GM12864 (cell line): ENCODE measurements at regions not wholly inside any gene's neighbourhood (a gene's known extent, or its start where the extent isn't known, plus 50 kb on each side); places are given as distances from the start of the nearest gene placed in this dataset.

Experiments
- DNase-seq: peaks from one replicate; pipeline ENCODE4 v3.0.0-alpha.2; 2011; ENCODE audit warnings: low read depth
- H3K4me3 ChIP-seq: 2 replicates; pipeline ENCODE4 v1.5.1; 2011; ENCODE audit warnings: mild to moderate bottlenecking, low read depth, low read length, control low read depth
- CTCF ChIP-seq: IDR thresholded peaks from 2 replicates; pipeline ENCODE4 v1.5.1; 2011; ENCODE audit warnings: low read depth, mild to moderate bottlenecking, moderate library complexity, low read length, control low read depth, inconsistent platforms; ENCODE audit errors: missing control alignments

- H3K4me3 ChIP-seq, result no peak overlapping the region
- no peak for DNase-seq
- no peak for TF ChIP-seq CTCF
These were observed 92.4 kb upstream of the PJA1 start for GRCh38 chrX:69257499-69258127.

DNA sequence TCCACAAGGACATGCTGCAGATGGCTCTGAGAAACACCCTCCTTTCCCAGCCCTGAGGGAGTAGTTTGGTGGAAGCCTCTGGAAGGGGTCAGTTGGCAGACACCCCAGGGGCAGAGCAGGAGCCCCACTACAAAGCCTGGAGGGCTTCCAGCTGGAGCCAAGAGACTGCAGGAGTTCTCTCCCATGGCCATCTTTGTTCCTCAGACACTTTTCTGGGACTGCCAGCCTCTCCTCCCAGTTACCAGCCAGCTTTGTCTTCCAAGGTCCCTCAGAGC, 91.0 kb upstream of the PJA1 start:
- H3K4me3 ChIP-seq, result no peak overlapping the region
- no peak for DNase-seq
- TF ChIP-seq CTCF, result no peak

DNA sequence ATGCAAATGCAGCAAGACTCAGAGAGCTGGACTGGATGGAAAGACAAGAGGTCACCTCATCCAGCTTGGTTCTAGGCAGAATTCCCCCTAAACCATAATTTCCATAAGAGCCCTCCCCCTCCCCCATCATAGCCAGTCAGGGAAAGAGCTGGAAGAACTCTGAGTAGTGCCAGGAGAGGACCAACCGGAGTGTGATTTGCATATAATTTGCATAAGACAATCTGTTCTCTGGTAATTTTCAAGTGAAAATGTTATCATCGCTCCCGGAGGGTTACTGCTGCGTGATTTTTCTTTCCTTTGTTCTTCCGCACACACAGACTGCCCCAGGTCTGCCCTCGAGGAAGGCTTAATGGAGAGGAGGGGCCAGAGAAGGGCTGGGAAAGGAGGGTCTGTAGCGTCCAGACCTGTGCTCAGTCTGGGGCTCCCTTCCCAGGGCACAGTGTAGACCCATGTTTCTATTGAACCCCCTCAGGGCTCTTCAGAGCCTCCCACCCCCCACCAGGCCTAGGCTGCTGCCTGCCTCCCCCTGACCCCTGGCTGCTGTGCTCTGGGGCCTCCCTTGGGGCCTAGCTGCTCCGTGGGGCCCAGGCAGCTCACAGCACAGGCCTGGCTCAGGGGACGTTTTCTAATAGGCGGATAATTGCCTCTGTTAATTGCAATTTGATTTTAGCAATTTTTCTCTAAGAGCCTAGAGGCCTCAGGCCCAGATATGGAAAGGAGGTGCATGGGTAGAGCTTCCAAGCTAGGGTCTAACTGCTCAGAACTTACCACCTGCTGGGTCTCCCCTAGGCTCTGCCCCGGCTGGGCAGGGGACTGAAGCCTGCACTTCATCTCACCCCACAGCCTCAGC, 90.4 kb upstream of the PJA1 start:
- no peak for DNase-seq
- H3K4me3 ChIP-seq, result no peak overlapping the region
- TF ChIP-seq CTCF, result no peak

DNA sequence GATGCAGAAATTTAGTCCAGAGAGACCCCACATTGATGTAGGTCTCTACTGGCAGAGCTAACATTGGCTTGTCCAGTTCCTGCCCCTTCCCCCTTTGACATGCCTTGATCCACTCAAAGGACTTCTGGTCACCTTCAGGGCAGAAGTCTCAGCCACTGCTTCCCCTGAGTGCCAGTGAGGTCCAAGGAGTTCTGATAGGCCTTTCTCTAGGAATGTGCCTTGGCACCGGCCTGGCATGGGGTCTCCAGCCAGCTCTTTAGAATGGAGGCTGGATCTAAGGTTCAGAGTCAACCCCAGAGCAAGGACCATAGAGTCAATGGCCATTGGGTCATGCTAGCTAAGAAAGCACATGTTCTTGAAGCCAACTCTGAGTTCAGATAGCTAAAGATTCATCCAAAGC, 88.6 kb upstream of the PJA1 start:
- DNase-seq, result no peak
- no peak for TF ChIP-seq CTCF
- H3K4me3 ChIP-seq, result no peak overlapping the region

- DNase-seq, result no peak
- no peak overlapping the region for H3K4me3 ChIP-seq
- TF ChIP-seq CTCF, result no peak
These were observed 78.0 kb upstream of the PJA1 start for GRCh38 chrX:69243276-69243675.

GRCh38 chrX:69238887-69239231, 73.6 kb upstream of the PJA1 start:
- no peak for DNase-seq
- no peak for TF ChIP-seq CTCF
- H3K4me3 ChIP-seq, result no peak overlapping the region

- no peak for TF ChIP-seq CTCF
- H3K4me3 ChIP-seq, result no peak overlapping the region
- no peak for DNase-seq
These were observed 73.0 kb upstream of the PJA1 start for GRCh38 chrX:69238114-69238886.
